GM12865 (cell line): ENCODE measurements at regions not wholly inside any gene's neighbourhood (a gene's known extent, or its start where the extent isn't known, plus 50 kb on each side); places are given as distances from the start of the nearest gene placed in this dataset.
"Not testable (repeated sequence)": the region's sequence is repeated elsewhere in the genome, so short reads cannot be mapped to it uniquely, and the experiment has no call there.

ENCODE experiments used
- DNase-seq: peaks from one replicate; pipeline ENCODE4 v3.0.0; 2010; ENCODE audit warnings: low read depth
- H3K4me3 ChIP-seq: 2 replicates; pipeline ENCODE4 v1.5.1; 2011; ENCODE audit warnings: mild to moderate bottlenecking, low read depth, low read length, control low read depth
- TF ChIP-seq, protein P1 (sequence below): IDR thresholded peaks from 2 replicates; pipeline ENCODE4 v1.5.1; 2011; ENCODE audit warnings: low read length, control low read depth, low read depth, inconsistent platforms; ENCODE audit not compliant: insufficient read depth; ENCODE audit errors: missing control alignments

DNA sequence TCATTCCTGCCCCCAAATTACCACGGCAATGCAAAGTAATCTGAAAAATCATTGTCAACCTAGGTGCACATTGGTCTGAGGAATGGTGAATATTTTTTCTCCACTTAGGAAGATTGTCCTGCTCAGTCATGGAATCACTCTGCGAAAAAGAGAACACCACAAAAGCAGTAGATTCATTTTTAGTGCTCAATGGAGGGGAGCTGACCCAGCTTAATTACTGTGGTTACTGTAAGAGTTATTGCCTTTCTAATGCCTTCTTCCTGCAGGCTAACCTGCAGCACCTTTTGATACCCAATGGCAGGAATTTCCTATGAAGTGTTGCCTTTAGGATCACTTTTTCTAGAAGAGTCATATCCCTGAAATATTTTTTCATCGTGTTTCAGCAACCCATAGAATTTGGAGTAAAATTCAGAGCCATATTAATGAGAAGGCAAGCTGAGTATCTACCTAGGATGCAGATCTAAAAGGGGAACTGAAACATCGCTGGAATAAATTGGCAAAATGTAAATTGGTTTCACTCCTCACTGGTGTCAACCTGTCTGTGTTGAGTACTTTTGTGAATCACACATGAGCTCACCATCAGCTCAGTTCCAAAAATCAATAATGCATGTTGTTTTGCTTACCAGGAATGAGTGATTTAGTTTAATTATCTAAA lies 464.5 kb downstream of the CSNK1G3 start:
- no peak overlapping the region for H3K4me3 ChIP-seq
- TF ChIP-seq, protein P1, sequence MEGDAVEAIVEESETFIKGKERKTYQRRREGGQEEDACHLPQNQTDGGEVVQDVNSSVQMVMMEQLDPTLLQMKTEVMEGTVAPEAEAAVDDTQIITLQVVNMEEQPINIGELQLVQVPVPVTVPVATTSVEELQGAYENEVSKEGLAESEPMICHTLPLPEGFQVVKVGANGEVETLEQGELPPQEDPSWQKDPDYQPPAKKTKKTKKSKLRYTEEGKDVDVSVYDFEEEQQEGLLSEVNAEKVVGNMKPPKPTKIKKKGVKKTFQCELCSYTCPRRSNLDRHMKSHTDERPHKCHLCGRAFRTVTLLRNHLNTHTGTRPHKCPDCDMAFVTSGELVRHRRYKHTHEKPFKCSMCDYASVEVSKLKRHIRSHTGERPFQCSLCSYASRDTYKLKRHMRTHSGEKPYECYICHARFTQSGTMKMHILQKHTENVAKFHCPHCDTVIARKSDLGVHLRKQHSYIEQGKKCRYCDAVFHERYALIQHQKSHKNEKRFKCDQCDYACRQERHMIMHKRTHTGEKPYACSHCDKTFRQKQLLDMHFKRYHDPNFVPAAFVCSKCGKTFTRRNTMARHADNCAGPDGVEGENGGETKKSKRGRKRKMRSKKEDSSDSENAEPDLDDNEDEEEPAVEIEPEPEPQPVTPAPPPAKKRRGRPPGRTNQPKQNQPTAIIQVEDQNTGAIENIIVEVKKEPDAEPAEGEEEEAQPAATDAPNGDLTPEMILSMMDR: no peak
- DNase-seq: peak; percentile 14

DNA sequence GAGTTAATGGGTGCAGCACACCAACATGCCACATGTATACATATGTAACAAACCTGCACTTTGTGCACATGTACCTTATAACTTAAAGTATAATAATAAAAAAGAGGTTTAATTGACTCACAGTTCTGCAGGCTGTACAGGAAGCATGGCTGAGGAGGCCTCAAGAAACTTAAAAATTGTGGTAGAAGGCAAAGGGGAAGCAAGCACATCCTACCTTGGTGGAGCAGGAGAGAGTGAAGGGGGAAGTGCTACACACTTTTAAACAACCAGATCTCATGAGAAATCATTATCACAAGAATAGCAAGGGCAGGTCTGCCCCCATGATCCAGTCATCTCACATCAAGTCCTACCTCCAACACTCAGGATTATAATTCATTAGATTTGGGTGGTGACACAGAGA lies 463.5 kb downstream of the CSNK1G3 start:
- not testable (repeated sequence) for H3K4me3 ChIP-seq, DNase-seq

DNA sequence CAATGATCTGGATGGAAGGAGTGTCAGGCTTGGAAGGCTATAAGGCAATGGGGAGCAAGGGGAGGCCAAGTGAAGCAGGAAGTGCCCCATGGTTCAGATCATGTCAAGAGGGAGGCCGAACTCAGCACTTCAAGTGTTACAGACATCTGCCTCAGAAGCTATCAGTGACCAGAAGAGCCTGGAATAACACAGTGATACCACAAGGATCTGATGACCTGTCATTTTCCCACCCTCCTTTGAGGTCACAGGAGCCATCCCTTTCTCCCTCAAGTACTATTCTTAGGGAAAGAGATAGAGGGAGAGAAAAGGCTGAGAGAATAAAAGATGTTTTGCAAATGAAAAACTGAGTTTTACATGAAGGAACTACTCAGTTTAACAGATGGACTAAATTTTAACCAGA lies 454.8 kb downstream of the CSNK1G3 start:
- DNase-seq: no peak
- no peak overlapping the region for H3K4me3 ChIP-seq
- TF ChIP-seq, protein P1: no peak

DNA sequence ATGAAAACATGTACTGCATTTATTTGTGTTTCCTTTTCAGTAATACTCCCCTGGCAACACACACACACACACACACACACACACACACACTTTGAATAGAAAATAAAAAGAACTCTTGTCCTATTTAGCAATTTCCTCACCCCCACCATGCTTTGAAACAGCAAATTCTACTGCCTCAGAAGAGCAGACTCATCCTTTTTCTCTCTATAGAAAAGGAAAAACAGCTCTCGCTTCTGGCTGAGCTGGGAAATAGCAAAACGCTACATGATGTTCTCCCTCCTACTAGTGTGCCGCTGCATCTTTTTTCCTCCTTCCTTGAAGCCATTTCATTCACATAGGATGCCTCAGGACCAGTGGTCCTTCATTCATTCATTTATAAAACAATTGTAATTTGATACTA lies 453.6 kb downstream of the CSNK1G3 start:
- H3K4me3 ChIP-seq: no peak overlapping the region
- TF ChIP-seq, protein P1: no peak
- no peak for DNase-seq

DNA sequence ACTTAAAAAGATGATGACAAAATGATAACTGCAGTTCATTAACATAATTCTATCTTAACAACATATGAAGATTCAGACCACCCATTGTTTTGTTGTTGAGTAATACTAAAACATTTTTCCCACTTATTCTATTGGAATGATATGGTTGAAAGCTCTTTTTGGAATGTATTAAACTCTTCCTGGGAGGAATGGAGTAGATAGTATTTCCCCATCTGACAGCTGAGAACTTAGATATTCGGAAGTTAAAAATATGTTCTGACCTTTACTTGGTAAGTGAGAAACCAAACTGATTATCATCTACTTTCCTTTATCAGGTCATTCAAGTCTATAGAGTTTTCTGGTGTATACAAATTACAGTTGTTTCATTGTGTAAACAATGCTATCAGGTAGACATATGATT lies 452.9 kb downstream of the CSNK1G3 start:
- H3K4me3 ChIP-seq: no peak overlapping the region
- TF ChIP-seq, protein P1: no peak
- no peak for DNase-seq

DNA sequence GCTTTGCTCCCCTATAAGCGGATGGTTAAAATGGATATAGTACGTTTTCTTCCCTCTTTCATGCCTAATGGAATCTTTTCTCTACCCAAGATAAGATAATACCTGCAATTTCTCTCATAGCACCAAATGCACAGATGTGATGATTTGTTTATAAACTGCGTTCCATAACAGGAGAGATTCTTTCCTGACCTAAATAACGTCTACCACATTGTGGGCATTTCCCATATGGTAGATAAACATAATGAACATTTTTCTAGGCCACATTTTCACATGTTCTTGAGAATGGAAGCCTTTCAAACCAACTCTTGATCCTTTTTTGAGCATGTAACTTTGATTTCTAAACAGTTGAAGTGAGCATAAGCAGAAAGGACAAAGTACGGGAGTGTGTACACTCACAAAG lies 448.5 kb downstream of the CSNK1G3 start:
- TF ChIP-seq, protein P1: no peak
- no peak overlapping the region for H3K4me3 ChIP-seq
- DNase-seq: no peak

DNA sequence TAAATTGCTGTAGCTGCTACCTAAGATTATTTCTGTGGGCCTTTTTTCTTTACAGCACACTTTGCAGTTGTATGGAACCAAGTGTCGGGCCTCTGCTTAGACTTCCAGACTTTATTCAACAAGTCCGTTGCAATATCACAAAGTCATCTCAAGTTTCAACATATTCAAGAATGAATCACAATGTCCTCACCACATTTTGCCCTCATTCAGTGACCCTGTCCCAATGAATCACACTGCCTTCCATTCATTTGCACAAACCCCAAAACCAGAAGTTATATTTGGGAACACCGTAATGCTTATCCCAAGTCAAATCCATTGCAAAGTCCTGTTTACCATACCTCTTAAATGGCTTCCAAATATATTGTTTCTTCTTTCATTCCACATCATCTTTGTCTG lies 439.6 kb downstream of the CSNK1G3 start:
- no peak for DNase-seq
- TF ChIP-seq, protein P1: no peak
- no peak overlapping the region for H3K4me3 ChIP-seq
